Kidney (tissue), 13 donors: ENCODE measurements at regions not wholly inside any gene's neighbourhood (a gene's known extent, or its start where the extent isn't known, plus 50 kb on each side); places are given as distances from the start of the nearest gene placed in this dataset.

ENCODE experiments used
- DNase-seq, 5 donors: peaks; one replicate each; pipeline ENCODE4 v3.0.0-alpha.2; 2013 to 2020
- FAIRE-seq: peaks from 2 replicates; lab custom pipeline; 2012; peaks lifted over from hg19 to GRCh38; lab: Jason Lieb, UNC
- H3K27ac ChIP-seq, 2 donors: one replicate each; pipeline ENCODE4 v1.7.0; 2013; ENCODE audit warnings: low read depth in 2 of 2, low read length in 2 of 2, inconsistent platforms in 1 of 2
- H3K27me3 ChIP-seq: one replicate; pipeline ENCODE4 v1.7.1; 2013; ENCODE audit warnings: low read length, inconsistent platforms; ENCODE audit not compliant: control insufficient read depth, insufficient read depth
- H3K36me3 ChIP-seq, 3 donors: one replicate each; pipeline versions ENCODE4 v1.7.0 to v1.7.1; 2013; ENCODE audit warnings: low read length in 3 of 3, control low read depth in 1 of 3, inconsistent platforms in 1 of 3; ENCODE audit not compliant: insufficient read depth in 3 of 3, control insufficient read depth in 2 of 3
- H3K4me1 ChIP-seq, 3 donors: one replicate each; pipeline versions ENCODE4 v1.7.0 to v1.7.1; 2013; ENCODE audit warnings: low read length in 3 of 3, inconsistent platforms in 1 of 3, low read depth in 1 of 3; ENCODE audit not compliant: control insufficient read depth in 2 of 3, insufficient read depth in 2 of 3
- H3K4me3 ChIP-seq, 3 donors: one replicate each; pipeline versions ENCODE4 v1.7.0 to v1.8.1; 2013; ENCODE audit warnings: low read length in 3 of 3, control low read depth in 1 of 3, inconsistent platforms in 1 of 3
- H3K9ac ChIP-seq, 3 donors: one replicate each; pipeline versions ENCODE4 v1.7.0 to v1.7.1; 2013; ENCODE audit warnings: low read length in 3 of 3, control low read depth in 1 of 3, inconsistent platforms in 1 of 3
- H3K9me3 ChIP-seq, 3 donors: one replicate each; pipeline versions ENCODE4 v1.7.0 to v1.7.1; 2013; ENCODE audit warnings: low read length in 3 of 3, control low read depth in 1 of 3, inconsistent platforms in 1 of 3; ENCODE audit not compliant: control insufficient read depth in 2 of 3, insufficient read depth in 1 of 3
- intact Hi-C: fragments of 100-400 bp; cut with DNase I; formaldehyde crosslinking; loops from one replicate; pipeline ENCODE4 v1.11.1; 2022
- TF ChIP-seq, protein P1 (sequence below): IDR thresholded peaks from 3 replicates; pipeline ENCODE4 v1.5.1; 2012; ENCODE audit warnings: mild to moderate bottlenecking, moderate library complexity, borderline replicate concordance; ENCODE audit not compliant: insufficient read depth; ENCODE audit errors: extremely low read depth
- donor health status: control.
- donor health status: control.
- donor health status: control.
- donor health status: control.
- donor health status: control.
- donor health status: DM: yes; HTN: yes; CAD: no.
- donor health status: Normal renal cell carcinoma (clear cell type).

- DNase-seq (no peak), FAIRE-seq (no peak)
- H3K27ac ChIP-seq: no peak overlapping the region
- TF ChIP-seq, protein P1, sequence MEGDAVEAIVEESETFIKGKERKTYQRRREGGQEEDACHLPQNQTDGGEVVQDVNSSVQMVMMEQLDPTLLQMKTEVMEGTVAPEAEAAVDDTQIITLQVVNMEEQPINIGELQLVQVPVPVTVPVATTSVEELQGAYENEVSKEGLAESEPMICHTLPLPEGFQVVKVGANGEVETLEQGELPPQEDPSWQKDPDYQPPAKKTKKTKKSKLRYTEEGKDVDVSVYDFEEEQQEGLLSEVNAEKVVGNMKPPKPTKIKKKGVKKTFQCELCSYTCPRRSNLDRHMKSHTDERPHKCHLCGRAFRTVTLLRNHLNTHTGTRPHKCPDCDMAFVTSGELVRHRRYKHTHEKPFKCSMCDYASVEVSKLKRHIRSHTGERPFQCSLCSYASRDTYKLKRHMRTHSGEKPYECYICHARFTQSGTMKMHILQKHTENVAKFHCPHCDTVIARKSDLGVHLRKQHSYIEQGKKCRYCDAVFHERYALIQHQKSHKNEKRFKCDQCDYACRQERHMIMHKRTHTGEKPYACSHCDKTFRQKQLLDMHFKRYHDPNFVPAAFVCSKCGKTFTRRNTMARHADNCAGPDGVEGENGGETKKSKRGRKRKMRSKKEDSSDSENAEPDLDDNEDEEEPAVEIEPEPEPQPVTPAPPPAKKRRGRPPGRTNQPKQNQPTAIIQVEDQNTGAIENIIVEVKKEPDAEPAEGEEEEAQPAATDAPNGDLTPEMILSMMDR: no peak
- no peaks in the 10 kb centered on the region for H3K36me3 ChIP-seq
- H3K27me3 ChIP-seq: no peaks in the 10 kb centered on the region
- H3K4me3 ChIP-seq: no peak overlapping the region
- H3K9me3 ChIP-seq: no peaks in the 10 kb centered on the region
- no peak overlapping the region for H3K9ac ChIP-seq
- no peaks in the 10 kb centered on the region for H3K4me1 ChIP-seq
- intact Hi-C loops: no loop called here
Observed at GRCh38 chr12:42926232-42926631, 336.7 kb upstream of the PRICKLE1 start.

DNA sequence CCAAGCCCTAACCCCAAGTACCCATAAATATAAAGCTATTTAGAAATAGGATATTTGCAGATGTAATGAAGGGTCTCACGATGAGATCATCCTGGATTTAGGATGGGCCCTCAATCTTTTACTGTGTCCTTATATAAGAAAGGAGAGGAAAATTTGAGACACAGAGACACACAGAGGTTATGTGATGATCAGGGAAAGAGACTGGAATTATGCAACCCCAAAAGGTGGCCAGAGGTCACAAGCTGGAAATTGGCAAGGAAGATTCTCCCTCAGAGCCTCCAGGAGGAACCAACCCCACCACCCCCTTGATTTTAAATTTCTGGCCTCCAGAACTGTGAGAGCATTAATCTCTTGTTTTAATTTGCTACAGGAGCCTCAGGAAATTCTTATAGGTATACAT is 334.9 kb upstream of the PRICKLE1 start:
- no peak for DNase-seq

GRCh38 chr12:42923583-42923982 is 334.0 kb upstream of the PRICKLE1 start:
- H3K27me3 ChIP-seq: no peaks in the 10 kb centered on the region
- H3K4me1 ChIP-seq: peaks cover 0 to 3% (median 0%) of the 10 kb centered on the region in 3 donors
- intact Hi-C loops: no loop called here
- FAIRE-seq (no peak), DNase-seq (no peak)
- H3K36me3 ChIP-seq: no peaks in the 10 kb centered on the region
- no peaks in the 10 kb centered on the region for H3K9me3 ChIP-seq
- no peak overlapping the region for H3K9ac ChIP-seq
- no peak overlapping the region for H3K27ac ChIP-seq
- H3K4me3 ChIP-seq: no peak overlapping the region
- TF ChIP-seq, protein P1: no peak

More for the DNA sequence above, 334.9 kb upstream of the PRICKLE1 start:
- TF ChIP-seq, protein P1: no peak
- Histone ChIP-seq H3K4me3 (no peak overlapping the region), H3K9ac (no peak overlapping the region), H3K9me3 (no peaks in the 10 kb centered on the region), H3K4me1 (peaks cover 0 to 3% (median 0%) of the 10 kb centered on the region in 3 donors), H3K36me3 (no peaks in the 10 kb centered on the region), H3K27me3 (no peaks in the 10 kb centered on the region), H3K27ac (no peak overlapping the region)
- FAIRE-seq: no peak
- intact Hi-C loops: no loop called here

DNA sequence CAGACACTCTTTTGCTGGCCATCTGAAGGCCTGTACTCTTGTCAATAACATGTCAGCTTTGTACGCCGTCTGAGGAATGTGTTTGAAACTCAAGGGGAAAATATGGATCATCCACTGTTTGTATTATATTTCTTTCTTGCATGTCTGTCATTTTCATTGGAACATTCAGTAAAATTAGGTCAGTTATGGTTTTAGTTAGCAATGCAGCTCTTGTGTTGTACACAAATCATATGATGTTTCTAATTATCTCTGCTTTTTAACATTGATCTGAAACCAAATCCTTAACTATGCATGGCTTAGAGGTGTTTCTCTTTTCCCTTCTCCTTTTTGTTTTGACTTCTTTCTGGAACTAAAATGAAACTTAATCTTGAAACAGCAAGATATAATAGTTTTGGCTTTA is 333.6 kb upstream of the PRICKLE1 start:
- no peak overlapping the region for H3K9ac ChIP-seq
- H3K4me3 ChIP-seq: no peak overlapping the region
- no peak overlapping the region for H3K27ac ChIP-seq
- no peaks in the 10 kb centered on the region for H3K9me3 ChIP-seq
- H3K36me3 ChIP-seq: no peaks in the 10 kb centered on the region
- no peak for DNase-seq
- TF ChIP-seq, protein P1: no peak
- H3K4me1 ChIP-seq: peaks cover 0 to 3% (median 0%) of the 10 kb centered on the region in 3 donors
- no peaks in the 10 kb centered on the region for H3K27me3 ChIP-seq
- FAIRE-seq: no peak
- intact Hi-C loops: no loop called here
